Gastroesophageal sphincter (tissue), 3 donors: ENCODE measurements at regions not wholly inside any gene's neighbourhood (a gene's known extent, or its start where the extent isn't known, plus 50 kb on each side); places are given as distances from the start of the nearest gene placed in this dataset.

ENCODE experiments used
- CTCF ChIP-seq, 4 experiments: fragments of 200-600 bp in 2 of 4; fragments of 450-650 bp in 2 of 4; sonication (generic) in 1 of 4; IDR thresholded peaks; one replicate each; pipeline ENCODE4 v1.5.1; 2017 to 2019; ENCODE audit warnings: antibody characterized with exemption in 4 of 4, mild to moderate bottlenecking in 2 of 4, moderate library complexity in 2 of 4
- POLR2A ChIP-seq, 2 donors: fragments of 450-650 bp; IDR thresholded peaks; one replicate each; pipeline ENCODE4 v1.6.1; 2017; ENCODE audit warnings: antibody characterized with exemption in 2 of 2, mild to moderate bottlenecking in 2 of 2, moderate library complexity in 1 of 2

GRCh38 chr15:93214106-93214505, 125.1 kb upstream of the RGMA start:
- no peak for TF ChIP-seq CTCF (IDR thresholded peaks at IDR 0.05)
- no peak for TF ChIP-seq POLR2A (IDR thresholded peaks at IDR 0.05)
